Loucy (cell line): ENCODE measurements at regions not wholly inside any gene's neighbourhood (a gene's known extent, or its start where the extent isn't known, plus 50 kb on each side); places are given as distances from the start of the nearest gene placed in this dataset.

Experiments used
- EZH2phosphoT487 ChIP-seq: fragments of 200-600 bp; IDR thresholded peaks from 2 replicates; pipeline ENCODE4 v1.6.1; 2018; ENCODE audit warnings: antibody characterized with exemption, mild to moderate bottlenecking, moderate library complexity, borderline replicate concordance
- TF ChIP-seq, protein P1 (sequence below): fragments of 200-600 bp; sonication (generic); conservative IDR thresholded peaks from 2 replicates; pipeline ENCODE4 v1.5.1; 2014; ENCODE audit warnings: mild to moderate bottlenecking, antibody characterized with exemption, low read length

DNA sequence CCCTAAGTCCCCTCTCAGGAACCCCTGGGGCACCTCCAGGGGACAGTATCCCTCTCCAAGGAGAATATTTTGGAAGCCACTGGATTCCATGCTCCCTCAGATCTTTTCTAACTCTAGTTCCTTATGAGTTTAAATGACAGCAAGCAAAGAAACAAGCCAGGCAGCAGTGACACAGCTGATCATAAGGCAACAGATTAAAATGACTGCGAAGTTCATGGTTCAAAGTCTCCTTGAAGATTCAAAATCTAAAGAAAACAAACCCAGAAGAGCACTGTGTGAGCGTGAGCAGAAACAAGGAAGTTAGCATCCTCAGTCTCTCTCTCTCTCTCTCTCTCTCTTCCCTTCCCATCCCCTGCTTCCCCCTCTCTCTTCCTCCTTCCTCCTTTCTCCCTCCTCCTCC, 316.7 kb upstream of the SLC30A5 start:
- TF ChIP-seq, protein P1, sequence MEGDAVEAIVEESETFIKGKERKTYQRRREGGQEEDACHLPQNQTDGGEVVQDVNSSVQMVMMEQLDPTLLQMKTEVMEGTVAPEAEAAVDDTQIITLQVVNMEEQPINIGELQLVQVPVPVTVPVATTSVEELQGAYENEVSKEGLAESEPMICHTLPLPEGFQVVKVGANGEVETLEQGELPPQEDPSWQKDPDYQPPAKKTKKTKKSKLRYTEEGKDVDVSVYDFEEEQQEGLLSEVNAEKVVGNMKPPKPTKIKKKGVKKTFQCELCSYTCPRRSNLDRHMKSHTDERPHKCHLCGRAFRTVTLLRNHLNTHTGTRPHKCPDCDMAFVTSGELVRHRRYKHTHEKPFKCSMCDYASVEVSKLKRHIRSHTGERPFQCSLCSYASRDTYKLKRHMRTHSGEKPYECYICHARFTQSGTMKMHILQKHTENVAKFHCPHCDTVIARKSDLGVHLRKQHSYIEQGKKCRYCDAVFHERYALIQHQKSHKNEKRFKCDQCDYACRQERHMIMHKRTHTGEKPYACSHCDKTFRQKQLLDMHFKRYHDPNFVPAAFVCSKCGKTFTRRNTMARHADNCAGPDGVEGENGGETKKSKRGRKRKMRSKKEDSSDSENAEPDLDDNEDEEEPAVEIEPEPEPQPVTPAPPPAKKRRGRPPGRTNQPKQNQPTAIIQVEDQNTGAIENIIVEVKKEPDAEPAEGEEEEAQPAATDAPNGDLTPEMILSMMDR, result no peak
- TF ChIP-seq EZH2phosphoT487, result no peak
